HG03565 (cell line): ENCODE measurements at regions not wholly inside any gene's neighbourhood (a gene's known extent, or its start where the extent isn't known, plus 50 kb on each side); places are given as distances from the start of the nearest gene placed in this dataset.

Experiments
- ATAC-seq: cut with Tn5 transposase; IDR thresholded peaks from one replicate; pipeline ENCODE4 v1.9.1; 2021; ENCODE audit warnings: mild to moderate bottlenecking, moderate library complexity; ENCODE audit not compliant: unreplicated experiment

DNA sequence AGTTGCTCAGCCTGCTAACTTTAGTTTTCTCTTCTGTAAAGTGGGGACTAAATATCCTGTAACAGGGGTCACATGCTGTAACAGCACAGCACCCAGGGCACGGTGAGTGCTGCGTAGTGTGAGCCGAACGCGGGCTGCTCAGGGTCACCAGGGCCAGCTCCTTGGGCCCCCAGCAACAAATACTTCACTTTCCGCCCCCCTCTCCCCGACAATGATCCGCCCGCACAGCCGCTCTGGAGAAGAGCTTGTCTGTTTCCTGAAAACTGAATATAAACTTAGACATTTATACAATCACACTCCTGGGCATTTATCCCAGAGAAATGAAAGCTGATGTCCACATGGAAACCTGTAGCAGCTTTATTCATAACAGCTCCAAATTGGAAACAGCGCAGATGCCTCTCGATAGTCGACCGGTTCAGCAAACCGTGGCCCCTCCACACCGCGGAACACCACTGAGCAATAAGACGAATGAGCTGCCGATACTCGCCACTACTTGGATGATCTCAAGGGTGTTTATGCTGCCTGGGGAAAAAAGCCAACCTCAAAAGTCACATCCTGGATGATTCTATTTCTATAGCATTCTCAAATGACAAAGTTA is 267.2 kb downstream of the PARN start:
- ATAC-seq = no peak

DNA sequence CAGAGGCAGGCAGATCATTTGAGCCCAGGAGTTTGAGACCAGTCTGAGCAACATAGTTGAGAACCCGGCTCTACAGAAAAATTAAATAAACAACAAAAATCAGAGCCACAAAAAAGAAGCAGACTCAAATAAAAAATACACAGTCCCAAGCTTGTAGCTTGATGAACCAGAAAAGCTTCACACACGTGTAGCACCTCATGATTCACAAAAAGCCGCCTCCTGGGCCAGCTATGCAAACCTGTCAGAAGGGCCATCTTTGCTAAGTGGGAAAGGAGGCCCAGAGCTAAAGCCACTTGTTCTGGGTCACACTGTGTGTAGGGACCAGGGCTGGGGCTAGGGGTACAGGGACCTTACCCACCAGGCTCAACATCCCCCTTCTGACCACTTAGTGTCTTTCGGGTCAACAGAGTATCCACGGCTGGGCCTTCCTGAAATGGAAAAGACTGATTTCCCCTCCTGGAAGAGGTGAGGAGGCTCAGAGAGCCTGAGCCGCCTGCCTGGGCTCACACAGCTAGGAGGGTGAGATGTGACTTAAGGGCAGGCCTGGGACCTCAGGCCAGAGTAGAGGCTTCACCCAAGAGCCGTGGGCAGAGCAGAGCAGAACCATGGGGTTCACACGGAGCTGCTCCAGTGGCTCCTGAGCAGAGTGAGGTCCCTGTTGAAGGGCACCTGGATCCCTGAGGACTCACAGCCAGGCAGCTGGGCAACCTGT is 269.6 kb downstream of the PARN start:
- no peak for ATAC-seq

DNA sequence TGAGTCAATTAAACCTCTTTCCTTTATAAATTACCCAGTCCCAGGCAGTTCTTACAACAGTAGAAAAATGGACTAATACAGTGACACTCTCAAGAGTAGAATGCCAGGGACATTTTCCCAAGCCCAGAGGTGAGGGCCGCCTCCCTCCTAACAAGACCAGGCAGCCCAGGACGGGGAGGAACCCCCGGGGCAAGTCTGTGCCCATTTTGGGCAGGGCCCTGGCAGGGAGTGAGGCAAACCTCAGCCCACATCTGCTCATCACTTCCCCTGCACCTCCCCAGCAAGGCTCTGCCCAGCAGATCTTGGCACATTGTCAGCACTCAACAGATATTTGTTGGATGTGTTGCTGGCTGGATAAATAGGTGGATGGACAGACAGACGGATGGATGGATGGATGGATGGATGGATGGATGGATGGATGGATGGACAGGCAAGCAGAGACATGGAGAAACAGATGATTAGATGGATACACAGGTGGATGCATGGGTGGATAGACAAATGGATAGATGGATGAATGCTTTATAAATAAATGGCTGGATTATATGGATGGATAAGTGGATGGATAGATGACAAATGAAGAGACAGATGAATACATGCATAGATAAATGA is 271.3 kb downstream of the PARN start:
- no peak for ATAC-seq

DNA sequence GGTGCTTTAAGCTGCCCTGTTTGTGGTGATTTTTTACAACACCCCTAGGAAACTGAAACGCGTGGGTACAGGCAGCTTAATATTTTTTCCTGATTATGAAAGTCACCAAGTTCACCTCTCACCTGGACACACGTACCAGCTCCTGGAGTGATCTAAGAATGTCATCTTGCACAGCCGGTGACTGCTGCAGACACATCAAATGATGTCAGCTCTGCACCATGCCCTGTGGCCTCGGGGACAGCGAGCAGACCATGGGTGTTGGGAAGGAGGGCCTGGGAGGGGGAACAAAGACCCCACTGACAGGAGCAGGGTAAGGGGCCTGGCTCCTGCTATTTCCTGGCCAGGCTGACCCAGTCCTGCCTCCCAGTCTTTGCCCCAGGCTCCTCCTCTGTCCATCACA is 272.7 kb downstream of the PARN start:
- no peak for ATAC-seq

DNA sequence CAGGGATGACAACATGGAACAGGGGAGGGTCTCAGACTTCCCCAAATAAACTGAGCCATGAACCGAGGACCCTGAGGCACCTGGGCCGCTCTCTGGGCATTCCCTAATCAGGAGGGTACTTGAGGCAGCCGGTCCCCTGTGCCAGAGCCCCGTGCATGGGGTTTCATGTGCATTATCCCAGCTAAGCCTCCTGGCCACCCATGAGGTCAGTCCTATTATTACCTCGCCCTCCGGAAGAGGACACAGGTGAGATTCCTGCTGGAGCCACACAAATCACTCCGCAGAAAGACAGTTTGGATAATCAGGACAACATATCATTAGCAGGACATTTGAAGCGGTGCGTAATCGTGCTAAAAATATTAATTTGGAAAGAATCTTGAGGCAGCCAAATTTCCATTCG is 274.0 kb downstream of the PARN start:
- no peak for ATAC-seq

DNA sequence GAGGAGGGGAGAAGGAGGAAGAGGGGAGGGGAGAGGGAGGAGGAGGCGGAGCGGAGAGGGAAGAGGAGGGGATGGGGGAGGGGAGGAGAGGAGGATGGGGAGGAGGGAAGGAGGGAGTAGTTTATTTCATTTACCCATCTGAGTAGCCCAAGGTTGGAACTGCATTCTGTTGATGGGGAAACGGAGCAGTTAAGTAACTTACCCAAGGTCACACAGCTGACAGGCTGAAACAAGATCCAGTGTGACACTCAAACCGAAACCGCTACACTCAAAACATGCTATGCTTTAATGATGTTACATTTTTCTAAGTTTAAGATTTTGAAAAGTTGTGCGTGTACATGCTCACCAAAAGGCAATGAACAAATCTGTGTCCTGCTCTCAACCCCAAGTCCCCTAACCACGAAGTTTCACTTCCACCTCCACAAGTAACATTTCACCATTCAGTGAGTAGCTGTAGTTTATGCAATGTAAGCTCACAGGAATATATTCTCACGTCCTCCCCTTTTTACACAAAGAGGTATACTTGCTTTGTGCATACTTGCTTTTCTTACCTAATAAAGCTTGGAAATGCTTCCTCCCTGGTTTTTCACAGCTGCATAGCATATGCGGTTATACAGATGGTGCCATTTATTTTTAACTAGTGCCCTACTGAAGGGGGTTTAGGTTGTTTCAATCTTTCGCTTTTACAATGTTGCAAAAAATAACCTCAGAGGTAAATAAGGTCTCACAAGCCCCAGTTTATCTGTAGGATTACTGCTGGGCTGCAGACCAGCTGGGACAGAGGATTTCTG is 275.3 kb downstream of the PARN start:
- ATAC-seq = peak; percentile 86

DNA sequence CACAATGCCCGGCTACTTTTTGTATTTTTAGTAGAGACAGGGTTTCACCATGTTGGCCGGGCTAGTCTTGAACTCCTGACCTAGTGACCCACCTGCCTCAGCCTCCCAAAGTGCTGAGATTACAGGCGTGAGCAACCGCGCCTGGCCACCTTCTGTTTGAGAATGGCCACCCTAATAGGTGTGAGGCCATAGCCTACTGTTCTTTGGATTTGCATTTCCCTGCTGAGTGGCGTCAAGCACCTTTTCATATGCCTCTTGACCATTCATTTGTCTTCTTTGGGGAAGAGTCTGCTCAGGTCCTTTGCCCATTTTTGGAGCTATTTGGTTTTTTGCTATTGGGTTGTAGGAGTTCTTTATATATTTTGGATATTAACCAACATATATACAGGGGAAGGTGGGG is 276.7 kb downstream of the PARN start:
- ATAC-seq = no peak

DNA sequence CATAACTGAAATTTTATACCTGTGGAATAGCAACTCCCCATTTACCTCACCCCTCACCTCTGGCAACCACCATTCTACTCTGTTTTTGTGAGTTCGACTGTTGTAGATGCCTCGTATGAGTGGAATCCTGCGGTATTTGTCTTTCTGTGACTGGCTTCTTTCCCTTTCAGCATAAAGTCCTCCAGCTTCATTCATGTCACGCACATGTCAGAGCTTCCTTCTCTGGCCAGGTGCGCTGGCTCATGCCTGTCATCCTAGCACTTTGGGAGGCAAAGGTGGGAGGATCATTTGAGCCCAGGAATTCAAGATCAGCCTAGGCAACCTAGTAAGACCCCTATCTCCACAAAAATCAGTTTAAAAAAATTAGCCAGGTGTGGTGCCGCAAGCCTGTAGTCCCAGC is 278.4 kb downstream of the PARN start:
- ATAC-seq = no peak

DNA sequence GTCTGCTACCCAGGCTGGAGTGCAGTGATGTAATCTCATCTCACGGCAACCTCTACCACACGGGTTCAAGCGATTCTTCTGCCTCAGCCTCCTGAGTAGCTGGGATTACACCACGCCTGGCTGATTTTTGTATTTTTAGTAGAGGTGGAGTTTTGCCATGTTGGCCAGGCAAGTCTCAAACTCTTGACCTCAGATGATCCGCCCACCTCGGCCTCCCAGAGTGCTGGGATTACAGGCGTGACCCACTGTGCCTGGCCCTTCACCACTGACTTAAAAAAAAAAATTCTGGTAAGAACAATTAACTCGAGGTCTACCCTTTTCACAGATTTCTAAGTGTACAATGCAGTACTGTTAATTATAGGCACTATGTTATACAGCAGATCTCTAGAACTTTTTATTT is 279.4 kb downstream of the PARN start:
- no peak for ATAC-seq

DNA sequence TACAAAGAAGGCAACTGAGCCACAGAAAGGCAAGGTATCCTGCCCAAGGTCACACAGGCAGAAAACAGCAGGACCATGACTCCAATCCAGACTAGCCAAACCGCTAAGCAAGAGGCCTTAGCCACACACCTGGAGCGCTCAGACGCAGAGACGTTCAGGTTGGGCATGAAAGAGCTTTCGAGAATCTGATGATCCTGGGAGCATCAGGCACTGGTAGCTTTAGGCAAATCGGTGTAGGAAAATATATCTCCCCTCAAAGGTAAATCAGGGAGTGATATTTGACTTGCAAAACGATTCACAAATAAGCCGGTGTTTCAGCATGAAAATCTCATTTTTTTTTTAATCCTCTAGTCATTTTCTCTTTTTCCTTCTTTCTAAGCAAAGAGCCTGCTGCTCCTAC is 279.0 kb downstream of the MRTFB start:
- no peak for ATAC-seq

DNA sequence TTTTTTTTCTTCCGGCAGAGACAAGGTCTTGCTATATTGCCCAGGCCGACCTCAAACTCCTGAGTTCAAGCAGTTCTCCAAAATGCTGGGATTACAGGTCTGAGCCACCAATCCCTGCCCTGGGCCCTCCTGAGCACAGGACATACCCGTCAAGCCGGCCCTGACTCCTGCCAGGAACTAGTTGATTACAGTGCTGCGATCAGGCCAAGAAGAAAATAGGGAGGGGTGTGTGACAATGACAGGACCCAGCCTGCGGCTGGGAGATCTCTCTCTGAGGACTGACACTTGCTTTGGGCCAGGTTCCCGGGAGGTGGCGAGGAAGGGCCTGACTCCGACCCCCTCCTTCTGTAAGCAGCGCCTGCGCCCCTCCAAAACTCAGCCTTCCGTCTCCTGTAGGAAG is 276.6 kb downstream of the MRTFB start:
- ATAC-seq = no peak

DNA sequence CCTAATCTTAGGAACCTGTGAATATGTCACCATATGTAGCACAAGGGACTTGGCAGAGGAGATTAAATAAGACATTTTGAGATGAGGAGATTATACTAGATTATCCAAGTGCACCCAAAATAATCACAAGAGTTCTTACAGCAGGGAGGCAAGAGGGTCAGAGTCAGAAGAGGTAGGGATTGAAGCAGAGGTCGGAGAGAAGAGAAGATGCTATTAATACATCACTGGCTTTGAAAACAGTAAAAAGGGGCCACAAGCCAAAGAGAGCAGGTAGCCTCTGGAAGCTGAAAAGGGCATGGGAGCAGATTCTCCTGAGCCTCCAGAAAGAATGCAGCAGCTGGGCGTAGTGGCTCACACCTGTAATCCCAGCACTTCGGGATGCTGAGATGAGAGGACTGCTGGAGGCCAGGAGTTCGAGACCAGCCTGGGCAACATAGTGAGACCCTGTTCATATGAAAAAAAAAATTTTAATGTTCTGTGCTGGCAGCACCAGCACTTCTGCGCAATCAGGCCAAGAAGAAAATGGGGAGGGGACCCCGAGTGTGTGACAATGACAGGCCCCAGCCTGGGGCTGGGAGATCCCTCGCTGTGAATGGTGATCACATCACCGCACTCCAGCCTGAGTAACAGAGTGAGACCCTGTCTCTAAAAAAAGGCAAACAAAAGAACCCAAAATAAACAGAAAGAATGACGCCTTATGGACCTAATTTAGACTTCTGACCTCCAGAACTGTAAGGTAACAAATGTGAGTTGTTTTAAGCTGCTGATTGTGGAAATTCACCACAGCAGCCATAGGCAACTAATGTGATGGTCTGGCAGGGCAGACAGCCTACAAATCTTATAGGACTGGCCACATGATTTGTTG is 275.4 kb downstream of the MRTFB start:
- ATAC-seq = no peak

DNA sequence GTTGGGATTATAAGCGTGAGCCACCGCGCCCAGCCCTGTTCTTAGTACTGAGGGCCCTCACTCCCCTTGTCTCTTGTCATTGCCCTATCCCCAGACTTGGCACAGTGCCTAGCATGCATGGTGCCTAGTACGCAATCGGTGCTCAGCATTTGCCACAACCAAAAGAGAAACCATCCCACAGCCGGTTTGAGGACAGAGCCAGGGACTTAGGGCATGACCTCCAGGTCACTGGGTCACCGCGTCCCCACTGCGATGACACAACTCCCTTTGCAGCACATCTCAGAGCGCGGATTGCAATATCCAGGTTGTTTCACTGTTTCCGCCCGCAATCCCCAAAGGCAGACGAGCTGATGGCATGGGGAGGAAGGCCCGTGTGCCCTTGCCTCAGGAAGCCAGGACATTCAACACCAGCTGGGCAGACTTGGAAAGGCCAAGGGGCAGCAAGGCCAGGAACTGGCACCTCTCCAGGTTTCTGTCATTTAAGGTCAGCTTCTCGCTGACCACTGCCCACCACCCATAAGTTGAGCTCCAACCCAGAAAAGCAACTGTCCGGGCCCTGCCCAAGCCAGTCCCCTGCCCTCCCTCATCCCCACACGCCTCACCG is 274.5 kb downstream of the MRTFB start:
- no peak for ATAC-seq

DNA sequence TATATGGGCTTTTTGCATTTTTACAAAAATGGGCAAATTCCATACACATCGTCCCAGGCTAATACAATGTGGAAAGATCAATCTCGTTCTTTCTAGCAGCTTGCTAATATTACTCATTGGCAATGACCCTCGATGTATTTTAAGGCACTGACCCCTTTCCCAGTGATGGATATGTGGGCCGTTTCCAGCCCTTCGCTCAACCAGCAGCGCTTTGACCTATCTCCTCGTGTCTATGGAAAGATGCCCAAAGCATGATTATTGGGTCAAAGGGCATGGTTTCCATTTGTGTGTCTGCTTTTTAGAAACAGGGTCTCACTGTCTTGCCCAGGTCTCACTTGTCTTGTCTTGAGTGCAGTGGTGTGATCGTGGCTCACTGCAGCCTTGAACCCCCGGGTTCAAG is 273.8 kb downstream of the MRTFB start:
- ATAC-seq = no peak

DNA sequence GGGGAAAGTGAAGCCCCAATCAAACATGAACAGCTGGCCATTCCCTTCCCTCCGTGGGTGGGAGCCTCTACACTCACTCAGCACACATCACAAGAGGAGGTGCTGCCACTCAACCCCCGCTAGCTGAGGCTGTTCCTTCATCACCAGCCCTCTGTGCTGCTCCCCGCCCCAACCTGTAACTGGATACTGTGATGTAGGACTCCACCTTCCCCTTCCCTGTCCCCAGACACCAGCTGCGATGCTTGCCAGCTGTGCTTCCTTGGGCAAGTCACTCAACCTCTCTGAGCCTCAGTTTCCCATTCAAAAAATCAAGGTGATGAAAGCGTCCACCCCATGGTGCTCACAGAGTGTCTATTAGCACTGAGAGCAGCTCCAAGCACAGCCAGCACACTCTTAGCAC is 273.2 kb downstream of the MRTFB start:
- no peak for ATAC-seq

DNA sequence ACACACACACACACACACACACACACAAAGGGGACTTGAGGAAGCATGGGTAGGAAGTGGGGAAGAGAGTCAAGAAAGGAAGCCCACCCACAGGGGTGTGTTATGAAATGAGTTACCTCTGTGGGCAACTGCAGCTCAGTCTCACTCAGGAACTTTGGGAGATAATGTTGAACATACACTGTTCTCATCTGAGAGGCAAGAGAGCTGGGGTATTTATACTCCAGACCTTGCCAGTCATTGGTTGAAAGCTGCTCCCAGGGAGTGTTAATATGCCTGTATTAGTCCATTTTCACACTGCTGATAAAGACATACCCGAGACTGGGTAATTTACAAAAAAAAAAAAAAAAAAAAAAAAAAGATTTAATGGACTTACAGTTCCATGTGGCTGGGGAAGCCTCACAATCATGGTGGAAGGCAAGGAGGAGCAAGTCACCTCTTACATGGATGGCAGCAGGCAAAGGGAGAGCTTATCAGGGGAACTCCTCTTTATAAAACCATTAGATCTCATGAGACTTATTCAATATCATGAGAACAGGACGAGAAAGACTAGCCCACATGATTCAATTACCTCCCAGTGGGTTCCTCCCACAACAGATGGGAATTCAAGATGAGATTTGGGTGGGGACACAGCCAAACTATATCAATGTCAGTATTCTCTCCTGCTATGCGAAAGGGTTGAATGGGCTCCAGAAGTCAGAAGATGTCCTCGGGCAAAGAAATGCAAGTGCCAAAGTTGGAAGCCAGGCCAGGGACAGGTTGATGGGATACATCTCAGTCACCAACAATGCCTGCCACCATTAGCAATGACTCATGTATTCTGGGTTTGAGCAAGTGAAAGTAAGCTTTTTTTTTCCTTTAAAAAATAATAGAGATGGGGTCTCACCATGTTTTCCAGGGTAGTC is 270.5 kb downstream of the MRTFB start:
- ATAC-seq = no peak

DNA sequence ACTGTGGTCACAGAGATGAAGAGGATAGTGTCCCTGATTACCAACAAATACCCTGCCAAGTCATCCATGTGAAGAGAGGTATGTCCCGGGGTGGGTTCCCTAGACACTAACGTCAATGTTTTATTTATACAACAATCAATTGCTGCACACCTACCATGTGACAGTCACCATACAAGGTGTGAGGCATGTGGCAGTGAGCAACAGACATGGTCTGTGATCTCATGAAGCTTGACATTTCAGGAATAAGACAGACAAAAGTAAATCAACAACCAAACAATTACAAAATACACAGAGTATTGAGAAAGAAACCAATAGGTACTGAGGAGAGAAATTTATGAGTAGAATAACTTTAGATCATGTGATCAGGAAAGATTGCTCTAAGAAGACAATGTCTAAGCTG is 268.6 kb downstream of the MRTFB start:
- ATAC-seq = no peak

DNA sequence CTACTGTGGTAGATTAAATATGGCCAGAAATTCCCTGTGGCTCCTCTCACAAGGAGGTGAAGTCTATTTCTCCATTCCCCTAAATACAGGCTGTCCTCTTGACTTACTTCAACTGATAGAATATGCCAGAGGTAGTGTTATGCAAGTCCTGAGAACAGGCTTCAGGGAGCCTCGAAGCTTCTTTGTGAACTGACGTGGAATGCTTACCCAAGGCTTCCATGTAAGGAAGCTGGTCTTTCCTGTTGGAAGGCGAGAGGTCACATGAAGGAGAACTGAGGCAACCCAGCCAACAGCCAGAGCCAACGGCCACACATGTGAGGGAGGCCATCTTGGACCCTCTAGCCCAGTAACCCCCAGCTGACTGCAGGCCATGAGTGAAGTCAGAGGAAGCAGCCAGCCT is 267.9 kb downstream of the MRTFB start:
- no peak for ATAC-seq

DNA sequence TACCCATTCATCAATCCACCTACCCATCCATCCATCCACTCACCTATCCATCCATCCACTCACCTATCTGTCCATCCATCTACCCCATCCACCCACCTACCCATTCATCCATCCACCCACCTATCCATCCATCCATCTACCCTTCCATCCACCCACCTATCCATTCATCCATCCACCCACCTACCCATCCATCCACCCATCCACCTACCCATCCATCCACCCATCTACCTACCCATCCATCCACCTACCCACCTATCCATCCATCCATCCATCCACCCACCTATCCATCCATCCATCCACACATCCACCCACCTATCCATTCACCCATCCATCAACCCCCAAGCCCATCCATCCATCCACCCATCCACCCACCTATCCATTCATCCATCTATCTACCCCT is 267.1 kb downstream of the MRTFB start:
- ATAC-seq = no peak
